GM23338 (cell line): ENCODE measurements at regions not wholly inside any gene's neighbourhood (a gene's known extent, or its start where the extent isn't known, plus 50 kb on each side); places are given as distances from the start of the nearest gene placed in this dataset.

Source experiments
- ATAC-seq: fragments of 200-7000 bp; cut with Tn5 transposase; 3 replicates; pipeline ENCODE4 v1.9.1; 2020
- DNase-seq: peaks from one replicate; pipeline ENCODE4 v3.0.0-alpha.2; 2015; ENCODE audit warnings: low spot score
- H2AFZ ChIP-seq: fragments of 200-600 bp; sonication (generic); 2 replicates; pipeline ENCODE4 v1.8.0; 2016; ENCODE audit warnings: antibody characterized with exemption, mild to moderate bottlenecking, moderate library complexity
- H3F3A ChIP-seq: fragments of 200-600 bp; sonication (generic); replicated peaks from 2 replicates; pipeline ENCODE4 v1.8.0; 2017; ENCODE audit warnings: antibody characterized with exemption, mixed run types, low read depth
- H3K27ac ChIP-seq: fragments of 200-600 bp; sonication (generic); 2 replicates; pipeline ENCODE4 v1.6.1; 2016; ENCODE audit warnings: low read depth
- H3K27me3 ChIP-seq: fragments of 200-600 bp; sonication (generic); 2 replicates; pipeline ENCODE4 v1.8.0; 2016; ENCODE audit warnings: mild to moderate bottlenecking, mixed run types, moderate library complexity; ENCODE audit not compliant: insufficient read depth
- H3K36me3 ChIP-seq: fragments of 200-600 bp; sonication (generic); 2 replicates; pipeline ENCODE4 v1.8.0; 2016; ENCODE audit warnings: mild to moderate bottlenecking; ENCODE audit not compliant: insufficient read depth
- H3K4me1 ChIP-seq: fragments of 200-600 bp; sonication (generic); 2 replicates; pipeline ENCODE4 v1.8.0; 2016; ENCODE audit warnings: mild to moderate bottlenecking, moderate library complexity; ENCODE audit not compliant: insufficient read depth
- H3K4me2 ChIP-seq: fragments of 200-600 bp; sonication (generic); 2 replicates; pipeline ENCODE4 v1.7.1; 2017; ENCODE audit warnings: mixed run types
- H3K4me3 ChIP-seq: fragments of 200-600 bp; sonication (generic); 2 replicates; pipeline ENCODE4 v1.6.1; 2016; ENCODE audit warnings: mixed run types
- H3K79me2 ChIP-seq: fragments of 200-600 bp; sonication (generic); replicated peaks from 2 replicates; pipeline ENCODE4 v1.8.0; 2017; ENCODE audit warnings: mild to moderate bottlenecking; ENCODE audit not compliant: insufficient read depth
- H3K9me2 ChIP-seq: fragments of 200-600 bp; sonication (generic); 2 replicates; pipeline ENCODE4 v1.8.0; 2017; ENCODE audit not compliant: insufficient read depth
- H4K20me1 ChIP-seq: fragments of 200-600 bp; sonication (generic); replicated peaks from 2 replicates; pipeline ENCODE4 v1.8.0; 2017; ENCODE audit warnings: mild to moderate bottlenecking; ENCODE audit not compliant: insufficient read depth
- H3K27ac Mint-ChIP-seq: 2 replicates; pipeline ENCODE4 v1.8.0; 2020; ENCODE audit warnings: inconsistent platforms, mild to moderate bottlenecking, moderate library complexity, mixed read lengths
- H3K27me3 Mint-ChIP-seq: 3 replicates; pipeline ENCODE4 v1.8.0; 2022; ENCODE audit warnings: low read depth, mild to moderate bottlenecking, moderate library complexity, mixed read lengths, inconsistent platforms; ENCODE audit not compliant: insufficient read depth, poor library complexity
- H3K36me3 Mint-ChIP-seq: 3 replicates; pipeline ENCODE4 v1.8.0; 2021; ENCODE audit warnings: low read depth, mild to moderate bottlenecking, inconsistent platforms, moderate library complexity, mixed read lengths
- H3K4me1 Mint-ChIP-seq: 3 replicates; pipeline ENCODE4 v1.8.0; 2020; ENCODE audit warnings: mild to moderate bottlenecking, inconsistent platforms, mixed read lengths
- H3K4me3 Mint-ChIP-seq: 3 replicates; pipeline ENCODE4 v1.8.0; 2021; ENCODE audit warnings: moderate library complexity, mild to moderate bottlenecking, inconsistent platforms, mixed read lengths
- H3K9me3 Mint-ChIP-seq: 3 replicates; pipeline ENCODE4 v1.8.0; 2020; ENCODE audit warnings: moderate library complexity, mild to moderate bottlenecking, inconsistent platforms, mixed read lengths
- CREB1 ChIP-seq: fragments of 250-450 bp; sonication (Bioruptor Pico); IDR thresholded peaks from 2 replicates; pipeline ENCODE4 v1.5.0; 2020; ENCODE audit warnings: low read depth, mild to moderate bottlenecking, moderate library complexity
- ETS1 ChIP-seq: IDR thresholded peaks from 2 replicates; pipeline ENCODE4 v1.6.1; 2016; ENCODE audit warnings: antibody characterized with exemption
- EZH2 ChIP-seq: fragments of 200-600 bp; sonication (generic); IDR thresholded peaks from one replicate; pipeline ENCODE4 v1.8.0; 2017; ENCODE audit warnings: antibody characterized with exemption, mild to moderate bottlenecking, low read depth; ENCODE audit not compliant: unreplicated experiment
- EZH2phosphoT487 ChIP-seq: fragments of 200-600 bp; sonication (generic); IDR thresholded peaks from one replicate; pipeline ENCODE4 v1.8.1; 2018; ENCODE audit warnings: antibody characterized with exemption; ENCODE audit not compliant: unreplicated experiment
- JUNB ChIP-seq: IDR thresholded peaks from one replicate; pipeline ENCODE4 v1.6.1; 2016; ENCODE audit warnings: antibody characterized with exemption; ENCODE audit not compliant: unreplicated experiment
- NANOG ChIP-seq: IDR thresholded peaks from 2 replicates; pipeline ENCODE4 v1.6.1; 2016; ENCODE audit warnings: antibody characterized with exemption, borderline replicate concordance
- POLR2AphosphoS5 ChIP-seq: IDR thresholded peaks from 2 replicates; pipeline ENCODE4 v1.6.1; 2016; ENCODE audit warnings: antibody characterized with exemption, low read depth
- STAT1 ChIP-seq: IDR thresholded peaks from one replicate; pipeline ENCODE4 v1.6.1; 2016; ENCODE audit warnings: antibody characterized with exemption; ENCODE audit not compliant: unreplicated experiment
- ZNF114 ChIP-seq: fragments of 250-450 bp; sonication (Bioruptor Pico); IDR thresholded peaks from 2 replicates; pipeline ENCODE4 v1.5.0; 2020; ENCODE audit warnings: mild to moderate bottlenecking, moderate library complexity
- ZNF331 ChIP-seq: fragments of 250-450 bp; sonication (Bioruptor Pico); IDR thresholded peaks from 2 replicates; pipeline ENCODE4 v1.5.0; 2020; ENCODE audit warnings: low read depth, mild to moderate bottlenecking, moderate library complexity
- ZNF462 ChIP-seq: fragments of 250-450 bp; sonication (Bioruptor Pico); IDR thresholded peaks from 2 replicates; pipeline ENCODE4 v1.5.0; 2020; ENCODE audit warnings: mild to moderate bottlenecking, moderate library complexity
- TF ChIP-seq, protein P1 (sequence below): IDR thresholded peaks from one replicate; pipeline ENCODE4 v1.6.1; 2018; ENCODE audit warnings: antibody characterized with exemption; ENCODE audit not compliant: unreplicated experiment
- TF ChIP-seq, protein P2 (sequence below), 2 experiments: fragments of 200-600 bp in 1 of 2; sonication (generic) in 1 of 2; conservative IDR thresholded peaks; 2 replicates each; pipeline versions ENCODE4 v1.5.1 to v1.6.1; 2016 to 2017; ENCODE audit warnings: antibody characterized with exemption in 2 of 2, low read depth in 2 of 2, mild to moderate bottlenecking in 2 of 2, moderate library complexity in 1 of 2

GRCh38 chr18:61756244-61756643, 136.6 kb downstream of the RNF152 start:
- no peaks in the 10 kb centered on the region for H3K79me2 ChIP-seq
- no peak for ATAC-seq
- H3K36me3 ChIP-seq, result no peaks in the 10 kb centered on the region
- peak overlapping the region; percentile 85 for H2AFZ ChIP-seq
- TF ChIP-seq NANOG (no peak), STAT1 (no peak), ZNF462 (CRISPR knock-in tag) (no peak), ZNF114 (CRISPR knock-in tag) (no peak), EZH2phosphoT487 (no peak), EZH2 (no peak), ZNF331 (CRISPR knock-in tag) (no peak), CREB1 (CRISPR knock-in tag) (no peak), POLR2AphosphoS5 (no peak), ETS1 (no peak), JUNB (no peak)
- TF ChIP-seq, protein P1, sequence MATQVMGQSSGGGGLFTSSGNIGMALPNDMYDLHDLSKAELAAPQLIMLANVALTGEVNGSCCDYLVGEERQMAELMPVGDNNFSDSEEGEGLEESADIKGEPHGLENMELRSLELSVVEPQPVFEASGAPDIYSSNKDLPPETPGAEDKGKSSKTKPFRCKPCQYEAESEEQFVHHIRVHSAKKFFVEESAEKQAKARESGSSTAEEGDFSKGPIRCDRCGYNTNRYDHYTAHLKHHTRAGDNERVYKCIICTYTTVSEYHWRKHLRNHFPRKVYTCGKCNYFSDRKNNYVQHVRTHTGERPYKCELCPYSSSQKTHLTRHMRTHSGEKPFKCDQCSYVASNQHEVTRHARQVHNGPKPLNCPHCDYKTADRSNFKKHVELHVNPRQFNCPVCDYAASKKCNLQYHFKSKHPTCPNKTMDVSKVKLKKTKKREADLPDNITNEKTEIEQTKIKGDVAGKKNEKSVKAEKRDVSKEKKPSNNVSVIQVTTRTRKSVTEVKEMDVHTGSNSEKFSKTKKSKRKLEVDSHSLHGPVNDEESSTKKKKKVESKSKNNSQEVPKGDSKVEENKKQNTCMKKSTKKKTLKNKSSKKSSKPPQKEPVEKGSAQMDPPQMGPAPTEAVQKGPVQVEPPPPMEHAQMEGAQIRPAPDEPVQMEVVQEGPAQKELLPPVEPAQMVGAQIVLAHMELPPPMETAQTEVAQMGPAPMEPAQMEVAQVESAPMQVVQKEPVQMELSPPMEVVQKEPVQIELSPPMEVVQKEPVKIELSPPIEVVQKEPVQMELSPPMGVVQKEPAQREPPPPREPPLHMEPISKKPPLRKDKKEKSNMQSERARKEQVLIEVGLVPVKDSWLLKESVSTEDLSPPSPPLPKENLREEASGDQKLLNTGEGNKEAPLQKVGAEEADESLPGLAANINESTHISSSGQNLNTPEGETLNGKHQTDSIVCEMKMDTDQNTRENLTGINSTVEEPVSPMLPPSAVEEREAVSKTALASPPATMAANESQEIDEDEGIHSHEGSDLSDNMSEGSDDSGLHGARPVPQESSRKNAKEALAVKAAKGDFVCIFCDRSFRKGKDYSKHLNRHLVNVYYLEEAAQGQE, result no peak
- TF ChIP-seq, protein P2, sequence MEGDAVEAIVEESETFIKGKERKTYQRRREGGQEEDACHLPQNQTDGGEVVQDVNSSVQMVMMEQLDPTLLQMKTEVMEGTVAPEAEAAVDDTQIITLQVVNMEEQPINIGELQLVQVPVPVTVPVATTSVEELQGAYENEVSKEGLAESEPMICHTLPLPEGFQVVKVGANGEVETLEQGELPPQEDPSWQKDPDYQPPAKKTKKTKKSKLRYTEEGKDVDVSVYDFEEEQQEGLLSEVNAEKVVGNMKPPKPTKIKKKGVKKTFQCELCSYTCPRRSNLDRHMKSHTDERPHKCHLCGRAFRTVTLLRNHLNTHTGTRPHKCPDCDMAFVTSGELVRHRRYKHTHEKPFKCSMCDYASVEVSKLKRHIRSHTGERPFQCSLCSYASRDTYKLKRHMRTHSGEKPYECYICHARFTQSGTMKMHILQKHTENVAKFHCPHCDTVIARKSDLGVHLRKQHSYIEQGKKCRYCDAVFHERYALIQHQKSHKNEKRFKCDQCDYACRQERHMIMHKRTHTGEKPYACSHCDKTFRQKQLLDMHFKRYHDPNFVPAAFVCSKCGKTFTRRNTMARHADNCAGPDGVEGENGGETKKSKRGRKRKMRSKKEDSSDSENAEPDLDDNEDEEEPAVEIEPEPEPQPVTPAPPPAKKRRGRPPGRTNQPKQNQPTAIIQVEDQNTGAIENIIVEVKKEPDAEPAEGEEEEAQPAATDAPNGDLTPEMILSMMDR (conservative IDR thresholded peaks at IDR 0.05; ENCODE audit: low read depth in 2 of 2), result no peak
- Mint-ChIP-seq H3K27me3 (peaks cover 2% of the 10 kb centered on the region), H3K4me3 (no peak overlapping the region), H3K9me3 (no peaks in the 10 kb centered on the region), H3K4me1 (no peaks in the 10 kb centered on the region), H3K27ac (peak overlapping the region; percentile 47; the same call in 1 of the 2 replicates), H3K36me3 (no peaks in the 10 kb centered on the region)
- no peak for DNase-seq
- H3K4me2 ChIP-seq, result no peak overlapping the region
- no peak overlapping the region for H3K4me3 ChIP-seq
- peaks cover 6% of the 10 kb centered on the region; the same call in 1 of the 2 replicates for H3K4me1 ChIP-seq
- H4K20me1 ChIP-seq, result no peaks in the 10 kb centered on the region
- no peak overlapping the region for H3K27ac ChIP-seq
- no peaks in the 10 kb centered on the region for H3K9me2 ChIP-seq
- no peaks in the 10 kb centered on the region for H3F3A ChIP-seq
- H3K27me3 ChIP-seq, result no peaks in the 10 kb centered on the region
